DOHH2 (cell line): ENCODE measurements at regions not wholly inside any gene's neighbourhood (a gene's known extent, or its start where the extent isn't known, plus 50 kb on each side); places are given as distances from the start of the nearest gene placed in this dataset.

Source experiments
- H3F3A ChIP-seq: fragments of 200-600 bp; sonication (generic), shearing (Covaris generic); 2 replicates; pipeline ENCODE4 v1.6.0; 2016; ENCODE audit warnings: antibody characterized with exemption, mild to moderate bottlenecking; ENCODE audit not compliant: control insufficient read depth, insufficient read depth
- H3K27ac ChIP-seq: fragments of 200-600 bp; sonication (generic); 2 replicates; pipeline ENCODE4 v1.5.1; 2014; ENCODE audit warnings: low read depth, mild to moderate bottlenecking, low read length, moderate library complexity
- H3K27me3 ChIP-seq: fragments of 200-600 bp; sonication (generic); 2 replicates; pipeline ENCODE4 v1.6.1; 2014; ENCODE audit warnings: mild to moderate bottlenecking, low read length, mixed read lengths; ENCODE audit not compliant: control insufficient read depth
- H3K36me3 ChIP-seq: fragments of 200-600 bp; sonication (generic); 2 replicates; pipeline ENCODE4 v1.6.1; 2014; ENCODE audit warnings: mild to moderate bottlenecking, low read length, moderate library complexity, mixed read lengths; ENCODE audit not compliant: control insufficient read depth
- H3K4me1 ChIP-seq: fragments of 200-600 bp; sonication (generic); 2 replicates; pipeline ENCODE4 v1.6.1; 2014; ENCODE audit warnings: mild to moderate bottlenecking, low read length, mixed read lengths; ENCODE audit not compliant: control insufficient read depth
- H3K4me2 ChIP-seq: fragments of 200-600 bp; sonication (generic); 2 replicates; pipeline ENCODE4 v1.6.0; 2014; ENCODE audit warnings: mild to moderate bottlenecking, low read length, moderate library complexity
- H3K4me3 ChIP-seq: fragments of 200-600 bp; sonication (generic); 2 replicates; pipeline ENCODE4 v1.5.1; 2014; ENCODE audit warnings: mild to moderate bottlenecking, low read length, mixed read lengths
- H3K79me2 ChIP-seq: fragments of 200-600 bp; sonication (generic); 2 replicates; pipeline ENCODE4 v1.6.1; 2014; ENCODE audit warnings: mild to moderate bottlenecking, low read length, mixed read lengths; ENCODE audit not compliant: control insufficient read depth
- H3K9me2 ChIP-seq: fragments of 200-600 bp; sonication (generic); replicated peaks from 2 replicates; pipeline ENCODE4 v1.6.1; 2014; ENCODE audit warnings: mild to moderate bottlenecking, low read length, mixed read lengths; ENCODE audit not compliant: control insufficient read depth
- H3K9me3 ChIP-seq: fragments of 200-600 bp; sonication (generic); 2 replicates; pipeline ENCODE4 v1.6.1; 2014; ENCODE audit warnings: antibody characterized with exemption, low read length, mixed read lengths; ENCODE audit not compliant: control insufficient read depth, insufficient read depth
- H4K20me1 ChIP-seq: fragments of 200-600 bp; sonication (generic); 2 replicates; pipeline ENCODE4 v1.6.0; 2014; ENCODE audit warnings: low read depth, mild to moderate bottlenecking, antibody characterized with exemption, low read length, moderate library complexity; ENCODE audit not compliant: control insufficient read depth, insufficient read depth
- EZH2phosphoT487 ChIP-seq: fragments of 200-600 bp; sonication (generic); IDR thresholded peaks from 2 replicates; pipeline ENCODE4 v1.6.1; 2017; ENCODE audit warnings: borderline replicate concordance, mild to moderate bottlenecking, antibody characterized with exemption, low read length, moderate library complexity, mixed read lengths
- TF ChIP-seq, protein P1 (sequence below): fragments of 200-600 bp; sonication (generic); IDR thresholded peaks from one replicate; pipeline ENCODE4 v1.5.1; 2014; ENCODE audit warnings: antibody characterized with exemption, mild to moderate bottlenecking, low read depth, low read length; ENCODE audit not compliant: poor library complexity, severe bottlenecking

- no peak overlapping the region for H3K27ac ChIP-seq
Measured at GRCh38 chr6:147925826-147926225, 416.8 kb upstream of the SASH1 start.

DNA sequence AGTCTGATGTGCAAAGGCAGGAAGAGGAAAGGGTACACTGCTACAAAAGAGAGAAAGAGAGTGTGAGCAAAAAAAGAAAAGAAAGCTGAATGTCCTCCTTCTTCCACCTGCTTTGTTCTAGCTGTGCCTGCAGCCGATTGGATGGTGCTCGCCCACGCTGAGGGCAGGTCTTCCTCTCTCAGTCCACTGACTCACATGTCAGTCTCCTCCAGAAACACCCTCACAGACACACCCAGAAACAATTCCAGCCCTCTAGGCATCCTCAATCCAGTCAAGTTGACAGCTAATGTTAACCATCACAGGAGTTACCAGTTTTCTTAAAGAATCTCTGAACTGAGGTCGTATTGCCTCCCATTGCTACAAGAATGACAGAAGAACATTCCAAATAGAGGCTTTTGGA, 411.9 kb upstream of the SASH1 start:
- Histone ChIP-seq H3K36me3 (no peaks in the 10 kb centered on the region), H3K9me3 (no peaks in the 10 kb centered on the region), H3K4me1 (no peaks in the 10 kb centered on the region), H4K20me1 (no peaks in the 10 kb centered on the region), H3K9me2 (no peaks in the 10 kb centered on the region), H3K4me3 (no peak overlapping the region), H3K27ac (no peak overlapping the region), H3F3A (no peaks in the 10 kb centered on the region), H3K4me2 (no peak overlapping the region), H3K27me3 (no peaks in the 10 kb centered on the region), H3K79me2 (no peaks in the 10 kb centered on the region)
- TF ChIP-seq, protein P1, sequence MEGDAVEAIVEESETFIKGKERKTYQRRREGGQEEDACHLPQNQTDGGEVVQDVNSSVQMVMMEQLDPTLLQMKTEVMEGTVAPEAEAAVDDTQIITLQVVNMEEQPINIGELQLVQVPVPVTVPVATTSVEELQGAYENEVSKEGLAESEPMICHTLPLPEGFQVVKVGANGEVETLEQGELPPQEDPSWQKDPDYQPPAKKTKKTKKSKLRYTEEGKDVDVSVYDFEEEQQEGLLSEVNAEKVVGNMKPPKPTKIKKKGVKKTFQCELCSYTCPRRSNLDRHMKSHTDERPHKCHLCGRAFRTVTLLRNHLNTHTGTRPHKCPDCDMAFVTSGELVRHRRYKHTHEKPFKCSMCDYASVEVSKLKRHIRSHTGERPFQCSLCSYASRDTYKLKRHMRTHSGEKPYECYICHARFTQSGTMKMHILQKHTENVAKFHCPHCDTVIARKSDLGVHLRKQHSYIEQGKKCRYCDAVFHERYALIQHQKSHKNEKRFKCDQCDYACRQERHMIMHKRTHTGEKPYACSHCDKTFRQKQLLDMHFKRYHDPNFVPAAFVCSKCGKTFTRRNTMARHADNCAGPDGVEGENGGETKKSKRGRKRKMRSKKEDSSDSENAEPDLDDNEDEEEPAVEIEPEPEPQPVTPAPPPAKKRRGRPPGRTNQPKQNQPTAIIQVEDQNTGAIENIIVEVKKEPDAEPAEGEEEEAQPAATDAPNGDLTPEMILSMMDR: no peak
- no peak for TF ChIP-seq EZH2phosphoT487

More at GRCh38 chr6:147925826-147926225, 416.8 kb upstream of the SASH1 start:
- Histone ChIP-seq H3K9me2 (no peaks in the 10 kb centered on the region), H3K79me2 (no peaks in the 10 kb centered on the region), H3K4me1 (no peaks in the 10 kb centered on the region), H4K20me1 (no peaks in the 10 kb centered on the region), H3K27me3 (no peaks in the 10 kb centered on the region), H3K9me3 (no peaks in the 10 kb centered on the region), H3K4me2 (no peak overlapping the region), H3K36me3 (no peaks in the 10 kb centered on the region), H3F3A (no peaks in the 10 kb centered on the region), H3K4me3 (no peak overlapping the region)
- TF ChIP-seq, protein P1: no peak
- no peak for TF ChIP-seq EZH2phosphoT487

DNA sequence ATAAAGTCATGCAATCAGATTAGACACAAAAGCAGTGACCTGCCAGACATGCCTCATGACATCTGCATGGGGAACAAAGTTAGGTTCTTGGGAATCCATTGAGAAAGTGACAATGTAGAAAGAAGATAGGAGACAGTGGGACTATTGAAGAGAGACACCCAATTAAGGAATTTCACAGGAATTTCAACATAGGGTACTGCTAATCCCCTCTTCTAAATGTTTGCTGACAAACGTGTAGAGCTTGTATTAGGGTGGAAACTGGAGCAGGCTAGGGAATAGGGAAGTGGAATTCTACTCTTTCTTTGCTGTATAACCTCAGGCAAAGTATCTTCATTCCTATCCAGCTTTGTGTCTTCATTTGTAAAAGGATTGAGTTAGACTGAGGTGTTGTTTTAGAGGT, 409.4 kb upstream of the SASH1 start:
- Histone ChIP-seq H3K27me3 (no peaks in the 10 kb centered on the region), H3K9me3 (no peaks in the 10 kb centered on the region), H3K4me2 (no peak overlapping the region), H3K9me2 (no peaks in the 10 kb centered on the region), H3K4me3 (no peak overlapping the region), H3K36me3 (no peaks in the 10 kb centered on the region), H3K27ac (no peak overlapping the region), H3F3A (no peaks in the 10 kb centered on the region), H3K79me2 (no peaks in the 10 kb centered on the region), H4K20me1 (no peaks in the 10 kb centered on the region), H3K4me1 (no peaks in the 10 kb centered on the region)
- TF ChIP-seq EZH2phosphoT487: no peak
- TF ChIP-seq, protein P1: no peak

GRCh38 chr6:147935656-147936055, 407.0 kb upstream of the SASH1 start:
- H3F3A ChIP-seq: no peaks in the 10 kb centered on the region
- no peaks in the 10 kb centered on the region for H3K4me1 ChIP-seq
- no peak for TF ChIP-seq EZH2phosphoT487
- TF ChIP-seq, protein P1: no peak
- H3K9me2 ChIP-seq: no peaks in the 10 kb centered on the region
- no peak overlapping the region for H3K4me2 ChIP-seq
- no peaks in the 10 kb centered on the region for H3K9me3 ChIP-seq
- no peak overlapping the region for H3K27ac ChIP-seq
- no peaks in the 10 kb centered on the region for H3K27me3 ChIP-seq
- H4K20me1 ChIP-seq: no peaks in the 10 kb centered on the region
- H3K79me2 ChIP-seq: no peaks in the 10 kb centered on the region
- H3K36me3 ChIP-seq: no peaks in the 10 kb centered on the region
- H3K4me3 ChIP-seq: no peak overlapping the region
